ENCODE measurements at regions not wholly inside any gene's neighbourhood (a gene's known extent, or its start where the extent isn't known, plus 50 kb on each side); places are given as distances from the start of the nearest gene placed in this dataset.

DNA sequence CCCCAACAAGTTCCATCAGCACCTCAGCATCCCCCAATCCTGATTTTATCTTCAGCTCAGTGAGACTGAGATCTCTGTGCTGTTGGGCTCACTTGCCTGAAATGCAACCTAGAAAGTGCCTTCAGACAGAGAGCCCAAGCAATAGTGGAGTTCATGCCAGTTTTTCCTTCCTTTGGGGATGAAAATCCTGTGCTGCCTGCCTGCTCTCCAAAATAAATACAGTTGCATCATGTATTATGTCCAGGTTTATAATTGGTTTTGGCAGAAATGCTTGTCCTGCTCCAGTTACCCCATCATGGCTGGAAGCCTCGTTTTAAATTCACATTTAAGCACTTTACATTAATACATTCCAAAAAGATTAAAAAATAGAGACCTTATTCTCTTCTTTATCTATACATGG is 1865.5 kb upstream of the TENM3 start:
- no peaks in the 10 kb centered on the region for H3K27me3 ChIP-seq (ENCODE audit: insufficient read depth, low read length, poor library complexity)
- H4K5ac ChIP-seq (ENCODE audit: low read length), result no peak overlapping the region
- no peaks in the 10 kb centered on the region for H3K79me1 ChIP-seq (ENCODE audit: low read length)
- H3K4me1 ChIP-seq (ENCODE audit: control insufficient read depth, low read depth, low read length), result no peaks in the 10 kb centered on the region
- H3K9ac ChIP-seq (ENCODE audit: low read length), result no peak overlapping the region
- no peak overlapping the region for H2BK5ac ChIP-seq (ENCODE audit: low read length)
- H3K36me3 ChIP-seq (ENCODE audit: control insufficient read depth, insufficient read depth, low read length), result no peaks in the 10 kb centered on the region
- no peak overlapping the region for H3K4me3 ChIP-seq (ENCODE audit: low read length)
- H3K23ac ChIP-seq (ENCODE audit: low read length), result no peak overlapping the region
- no peak overlapping the region for H3K4me2 ChIP-seq (ENCODE audit: low read length)
- H3K4ac ChIP-seq (ENCODE audit: low read depth, low read length), result no peak overlapping the region
- H2AK5ac ChIP-seq (ENCODE audit: low read length), result no peak overlapping the region
- no peak overlapping the region for H3K18ac ChIP-seq (ENCODE audit: low read length)
- H2BK120ac ChIP-seq (ENCODE audit: low read depth, low read length), result no peak overlapping the region
- H3K56ac ChIP-seq (ENCODE audit: low read length), result no peak overlapping the region
- H3K27ac ChIP-seq (ENCODE audit: low read depth, low read length), result no peak overlapping the region
- no peaks in the 10 kb centered on the region for H3K79me2 ChIP-seq (ENCODE audit: control insufficient read depth, insufficient read depth, low read length)
- no CpG with 5 or more reads among the region's 1 CpG for WGBS (ENCODE audit: extremely low coverage, insufficient coverage, low lambda C conversion rate)
- H2BK15ac ChIP-seq (replicated peaks; ENCODE audit: low read depth), result no peak overlapping the region
- no peak overlapping the region for H4K8ac ChIP-seq (ENCODE audit: low read depth, low read length)
- no peak for DNase-seq

DNA sequence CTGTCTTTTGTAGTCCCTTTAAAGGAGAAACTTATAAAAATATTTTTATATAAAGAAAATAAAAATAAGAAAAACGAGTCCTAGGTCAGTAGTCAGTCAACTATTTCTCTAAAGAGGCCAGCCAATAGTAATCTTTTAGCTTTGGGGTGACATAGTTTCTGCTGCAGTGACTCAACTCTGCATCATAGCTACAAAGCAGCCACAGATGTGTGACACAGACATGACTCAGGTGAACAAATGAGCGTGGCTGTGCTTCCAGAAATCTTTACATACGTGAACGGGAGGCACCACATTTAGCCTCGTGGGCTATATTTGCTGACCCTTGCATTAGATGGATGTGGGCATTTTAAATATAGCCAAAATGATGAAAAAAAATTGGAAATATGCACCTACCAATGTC is 1862.5 kb upstream of the TENM3 start:
- Histone ChIP-seq H3K79me1 (ENCODE audit: low read length) (no peaks in the 10 kb centered on the region), H3K18ac (ENCODE audit: low read length) (no peak overlapping the region), H3K4me1 (ENCODE audit: control insufficient read depth, low read depth, low read length) (no peaks in the 10 kb centered on the region), H2BK120ac (ENCODE audit: low read depth, low read length) (no peak overlapping the region), H2BK15ac (replicated peaks; ENCODE audit: low read depth) (no peak overlapping the region), H3K27me3 (ENCODE audit: insufficient read depth, low read length, poor library complexity) (no peaks in the 10 kb centered on the region), H3K36me3 (ENCODE audit: control insufficient read depth, insufficient read depth, low read length) (no peaks in the 10 kb centered on the region), H3K56ac (ENCODE audit: low read length) (no peak overlapping the region), H2BK5ac (ENCODE audit: low read length) (no peak overlapping the region), H3K9ac (ENCODE audit: low read length) (no peak overlapping the region), H3K79me2 (ENCODE audit: control insufficient read depth, insufficient read depth, low read length) (no peaks in the 10 kb centered on the region), H2AK5ac (ENCODE audit: low read length) (no peak overlapping the region), H3K4ac (ENCODE audit: low read depth, low read length) (no peak overlapping the region), H3K4me3 (ENCODE audit: low read length) (no peak overlapping the region), H3K4me2 (ENCODE audit: low read length) (no peak overlapping the region), H3K27ac (ENCODE audit: low read depth, low read length) (no peak overlapping the region), H4K5ac (ENCODE audit: low read length) (no peak overlapping the region), H3K23ac (ENCODE audit: low read length) (no peak overlapping the region), H4K8ac (ENCODE audit: low read depth, low read length) (no peak overlapping the region)
- WGBS (ENCODE audit: extremely low coverage, insufficient coverage, low lambda C conversion rate), result no CpG with 5 or more reads among the region's 5 CpGs
- no peak for DNase-seq

- no peaks in the 10 kb centered on the region for H3K79me2 ChIP-seq (ENCODE audit: control insufficient read depth, insufficient read depth, low read length)
- no peak overlapping the region for H4K5ac ChIP-seq (ENCODE audit: low read length)
- no peak overlapping the region for H3K27ac ChIP-seq (ENCODE audit: low read depth, low read length)
- no peaks in the 10 kb centered on the region for H3K79me1 ChIP-seq (ENCODE audit: low read length)
- no peak for DNase-seq
- no peak overlapping the region for H3K4ac ChIP-seq (ENCODE audit: low read depth, low read length)
- H3K4me2 ChIP-seq (ENCODE audit: low read length), result no peak overlapping the region
- no peak overlapping the region for H3K56ac ChIP-seq (ENCODE audit: low read length)
- no peak overlapping the region for H3K23ac ChIP-seq (ENCODE audit: low read length)
- H3K9ac ChIP-seq (ENCODE audit: low read length), result no peak overlapping the region
- H3K27me3 ChIP-seq (ENCODE audit: insufficient read depth, low read length, poor library complexity), result no peaks in the 10 kb centered on the region
- H2BK120ac ChIP-seq (ENCODE audit: low read depth, low read length), result no peak overlapping the region
- WGBS (ENCODE audit: extremely low coverage, insufficient coverage, low lambda C conversion rate), result no CpG with 5 or more reads among the region's 2 CpGs
- H2AK5ac ChIP-seq (ENCODE audit: low read length), result no peak overlapping the region
- no peak overlapping the region for H3K4me3 ChIP-seq (ENCODE audit: low read length)
- H4K8ac ChIP-seq (ENCODE audit: low read depth, low read length), result no peak overlapping the region
- H3K36me3 ChIP-seq (ENCODE audit: control insufficient read depth, insufficient read depth, low read length), result no peaks in the 10 kb centered on the region
- no peak overlapping the region for H3K18ac ChIP-seq (ENCODE audit: low read length)
- no peak overlapping the region for H2BK15ac ChIP-seq (replicated peaks; ENCODE audit: low read depth)
- no peak overlapping the region for H2BK5ac ChIP-seq (ENCODE audit: low read length)
- no peaks in the 10 kb centered on the region for H3K4me1 ChIP-seq (ENCODE audit: control insufficient read depth, low read depth, low read length)
Observed at GRCh38 chr4:180391613-180392012, 1851.6 kb upstream of the TENM3 start.

DNA sequence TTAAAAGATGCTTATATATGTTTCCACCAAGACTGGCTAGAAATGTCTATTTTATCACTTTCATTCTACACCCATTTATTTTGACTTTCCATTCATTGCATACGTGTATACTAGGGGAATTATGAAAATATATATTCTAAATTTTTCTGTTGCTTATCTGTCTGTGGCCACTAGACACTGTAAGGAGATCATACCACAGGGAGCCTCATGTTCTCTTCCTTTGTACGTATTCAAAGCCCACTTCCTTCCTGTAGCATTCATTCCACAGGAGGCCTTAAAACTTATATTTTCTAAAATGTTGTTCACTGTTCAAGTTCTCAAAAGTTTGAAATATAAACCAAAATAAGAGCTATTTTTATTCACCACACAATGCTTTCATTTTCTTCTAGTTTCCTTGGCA is 1848.9 kb upstream of the TENM3 start:
- no peak overlapping the region for H2BK15ac ChIP-seq (replicated peaks; ENCODE audit: low read depth)
- no peaks in the 10 kb centered on the region for H3K79me2 ChIP-seq (ENCODE audit: control insufficient read depth, insufficient read depth, low read length)
- no peak overlapping the region for H4K8ac ChIP-seq (ENCODE audit: low read depth, low read length)
- H3K79me1 ChIP-seq (ENCODE audit: low read length), result no peaks in the 10 kb centered on the region
- no peaks in the 10 kb centered on the region for H3K27me3 ChIP-seq (ENCODE audit: insufficient read depth, low read length, poor library complexity)
- H3K23ac ChIP-seq (ENCODE audit: low read length), result no peak overlapping the region
- no peak overlapping the region for H3K4me2 ChIP-seq (ENCODE audit: low read length)
- no peak overlapping the region for H3K56ac ChIP-seq (ENCODE audit: low read length)
- no peak overlapping the region for H3K18ac ChIP-seq (ENCODE audit: low read length)
- H3K4me1 ChIP-seq (ENCODE audit: control insufficient read depth, low read depth, low read length), result no peaks in the 10 kb centered on the region
- H3K9ac ChIP-seq (ENCODE audit: low read length), result no peak overlapping the region
- H3K4me3 ChIP-seq (ENCODE audit: low read length), result no peak overlapping the region
- WGBS (ENCODE audit: extremely low coverage, insufficient coverage, low lambda C conversion rate), result no CpG with 5 or more reads among the region's 2 CpGs
- H3K27ac ChIP-seq (ENCODE audit: low read depth, low read length), result no peak overlapping the region
- DNase-seq, result no peak
- no peak overlapping the region for H2BK5ac ChIP-seq (ENCODE audit: low read length)
- no peak overlapping the region for H2AK5ac ChIP-seq (ENCODE audit: low read length)
- H2BK120ac ChIP-seq (ENCODE audit: low read depth, low read length), result no peak overlapping the region
- H3K36me3 ChIP-seq (ENCODE audit: control insufficient read depth, insufficient read depth, low read length), result no peaks in the 10 kb centered on the region
- no peak overlapping the region for H4K5ac ChIP-seq (ENCODE audit: low read length)
- H3K4ac ChIP-seq (ENCODE audit: low read depth, low read length), result no peak overlapping the region

GRCh38 chr4:180394730-180395129 is 1848.5 kb upstream of the TENM3 start:
- DNase-seq, result no peak
- Histone ChIP-seq H2BK5ac (ENCODE audit: low read length) (no peak overlapping the region), H3K18ac (ENCODE audit: low read length) (no peak overlapping the region), H3K56ac (ENCODE audit: low read length) (no peak overlapping the region), H2BK120ac (ENCODE audit: low read depth, low read length) (no peak overlapping the region), H2BK15ac (replicated peaks; ENCODE audit: low read depth) (no peak overlapping the region), H3K79me1 (ENCODE audit: low read length) (no peaks in the 10 kb centered on the region), H3K4me3 (ENCODE audit: low read length) (no peak overlapping the region), H3K4ac (ENCODE audit: low read depth, low read length) (no peak overlapping the region), H3K27ac (ENCODE audit: low read depth, low read length) (no peak overlapping the region), H2AK5ac (ENCODE audit: low read length) (no peak overlapping the region), H3K27me3 (ENCODE audit: insufficient read depth, low read length, poor library complexity) (no peaks in the 10 kb centered on the region), H3K4me2 (ENCODE audit: low read length) (no peak overlapping the region), H3K36me3 (ENCODE audit: control insufficient read depth, insufficient read depth, low read length) (no peaks in the 10 kb centered on the region), H4K5ac (ENCODE audit: low read length) (no peak overlapping the region), H3K9ac (ENCODE audit: low read length) (no peak overlapping the region), H3K4me1 (ENCODE audit: control insufficient read depth, low read depth, low read length) (no peaks in the 10 kb centered on the region), H3K23ac (ENCODE audit: low read length) (no peak overlapping the region), H4K8ac (ENCODE audit: low read depth, low read length) (no peak overlapping the region), H3K79me2 (ENCODE audit: control insufficient read depth, insufficient read depth, low read length) (no peaks in the 10 kb centered on the region)
- no CpG with 5 or more reads among the region's 3 CpGs for WGBS (ENCODE audit: extremely low coverage, insufficient coverage, low lambda C conversion rate)

GRCh38 chr4:180398564-180398963 is 1844.6 kb upstream of the TENM3 start:
- no CpG with 5 or more reads among the region's 4 CpGs for WGBS (ENCODE audit: extremely low coverage, insufficient coverage, low lambda C conversion rate)
- H2AK5ac ChIP-seq (ENCODE audit: low read length), result no peak overlapping the region
- H3K4ac ChIP-seq (ENCODE audit: low read depth, low read length), result no peak overlapping the region
- no peak overlapping the region for H3K4me3 ChIP-seq (ENCODE audit: low read length)
- H3K27ac ChIP-seq (ENCODE audit: low read depth, low read length), result no peak overlapping the region
- H4K5ac ChIP-seq (ENCODE audit: low read length), result no peak overlapping the region
- H3K79me1 ChIP-seq (ENCODE audit: low read length), result no peaks in the 10 kb centered on the region
- H3K56ac ChIP-seq (ENCODE audit: low read length), result no peak overlapping the region
- no peaks in the 10 kb centered on the region for H3K79me2 ChIP-seq (ENCODE audit: control insufficient read depth, insufficient read depth, low read length)
- no peak overlapping the region for H2BK120ac ChIP-seq (ENCODE audit: low read depth, low read length)
- no peak for DNase-seq
- H3K4me1 ChIP-seq (ENCODE audit: control insufficient read depth, low read depth, low read length), result no peaks in the 10 kb centered on the region
- H3K18ac ChIP-seq (ENCODE audit: low read length), result no peak overlapping the region
- H2BK15ac ChIP-seq (replicated peaks; ENCODE audit: low read depth), result no peak overlapping the region
- H3K23ac ChIP-seq (ENCODE audit: low read length), result no peak overlapping the region
- no peak overlapping the region for H3K4me2 ChIP-seq (ENCODE audit: low read length)
- H4K8ac ChIP-seq (ENCODE audit: low read depth, low read length), result no peak overlapping the region
- H2BK5ac ChIP-seq (ENCODE audit: low read length), result peak overlapping the region; percentile 55
- H3K27me3 ChIP-seq (ENCODE audit: insufficient read depth, low read length, poor library complexity), result no peaks in the 10 kb centered on the region
- no peaks in the 10 kb centered on the region for H3K36me3 ChIP-seq (ENCODE audit: control insufficient read depth, insufficient read depth, low read length)
- H3K9ac ChIP-seq (ENCODE audit: low read length), result no peak overlapping the region

Measured in mesendoderm (in vitro differentiated cells).